Breast epithelium (tissue), 3 donors: ENCODE measurements at regions not wholly inside any gene's neighbourhood (a gene's known extent, or its start where the extent isn't known, plus 50 kb on each side); places are given as distances from the start of the nearest gene placed in this dataset.

ENCODE experiments used
- CTCF ChIP-seq, 3 donors: fragments of 450-650 bp; IDR thresholded peaks; one replicate each; pipeline ENCODE4 v1.5.1; 2016 to 2017; ENCODE audit warnings: antibody characterized with exemption in 3 of 3, mild to moderate bottlenecking in 3 of 3, moderate library complexity in 3 of 3
- POLR2A ChIP-seq: fragments of 450-650 bp; IDR thresholded peaks from one replicate; pipeline ENCODE4 v1.6.1; 2016; ENCODE audit warnings: antibody characterized with exemption, mild to moderate bottlenecking, moderate library complexity
- POLR2AphosphoS5 ChIP-seq, 3 donors: sonication (generic); formaldehyde crosslinking; IDR thresholded peaks; one replicate each; pipeline ENCODE4 v1.6.1; 2017; ENCODE audit warnings: antibody characterized with exemption in 3 of 3

GRCh38 chr3:182682263-182683241 is 110.8 kb upstream of the ATP11B start:
- TF ChIP-seq POLR2A (no peak), CTCF (IDR thresholded peaks at IDR 0.05) (no peak), POLR2AphosphoS5 (IDR thresholded peaks at IDR 0.05) (no peak)
